Liver (tissue), 8 donors: ENCODE measurements at regions not wholly inside any gene's neighbourhood (a gene's known extent, or its start where the extent isn't known, plus 50 kb on each side); places are given as distances from the start of the nearest gene placed in this dataset.

Source experiments
- DNase-seq: peaks from one replicate; pipeline ENCODE4 v3.0.0-alpha.2; 2017; ENCODE audit warnings: low spot score
- H3K27ac ChIP-seq, 2 donors: one replicate each; pipeline ENCODE4 v1.7.0; 2013; ENCODE audit warnings: inconsistent platforms in 2 of 2, low read length in 2 of 2, control low read depth in 1 of 2, low read depth in 1 of 2, mild to moderate bottlenecking in 1 of 2
- H3K27me3 ChIP-seq, 4 donors: one replicate each; pipeline versions ENCODE4 v1.6.1 to v1.7.0; 2013; ENCODE audit warnings: low read length in 3 of 4, inconsistent platforms in 1 of 4, mild to moderate bottlenecking in 1 of 4, moderate library complexity in 1 of 4; ENCODE audit not compliant: control insufficient read depth in 4 of 4, insufficient read depth in 4 of 4
- H3K36me3 ChIP-seq, 4 donors: one replicate each; pipeline versions ENCODE4 v1.6.1 to v1.7.0; 2013; ENCODE audit warnings: low read length in 3 of 4, mild to moderate bottlenecking in 3 of 4, low read depth in 1 of 4, moderate library complexity in 1 of 4; ENCODE audit not compliant: control insufficient read depth in 4 of 4, insufficient read depth in 3 of 4
- H3K4me1 ChIP-seq, 4 donors: one replicate each; pipeline versions ENCODE4 v1.6.1 to v1.7.0; 2013; ENCODE audit warnings: low read length in 3 of 4, mild to moderate bottlenecking in 3 of 4, moderate library complexity in 1 of 4; ENCODE audit not compliant: control insufficient read depth in 4 of 4, insufficient read depth in 4 of 4
- H3K4me3 ChIP-seq, 3 donors: one replicate each; pipeline versions ENCODE4 v1.6.1 to v1.7.0; 2013; ENCODE audit warnings: low read length in 3 of 3, control low read depth in 1 of 3, low read depth in 1 of 3, mild to moderate bottlenecking in 1 of 3
- H3K9ac ChIP-seq, 2 donors: one replicate each; pipeline ENCODE4 v1.7.0; 2013; ENCODE audit warnings: low read length in 2 of 2, mild to moderate bottlenecking in 2 of 2, moderate library complexity in 2 of 2, control low read depth in 1 of 2, low read depth in 1 of 2
- H3K9me3 ChIP-seq, 4 donors: one replicate each; pipeline versions ENCODE4 v1.6.1 to v1.7.0; 2013; ENCODE audit warnings: low read length in 3 of 4; ENCODE audit not compliant: control insufficient read depth in 4 of 4
- ATF3 ChIP-seq: IDR thresholded peaks from 2 replicates; pipeline ENCODE4 v1.6.1; 2016; ENCODE audit warnings: antibody characterized with exemption
- CTCF ChIP-seq: fragments of 150-350 bp; IDR thresholded peaks from 2 replicates; pipeline ENCODE4 v1.5.1; 2017; ENCODE audit warnings: improper control_type of control experiment, low read depth, low read length; ENCODE audit not compliant: missing input control
- EGR1 ChIP-seq, 2 donors: IDR thresholded peaks; 2 replicates each; pipeline ENCODE4 v1.6.1; 2016 to 2018; ENCODE audit warnings: antibody characterized with exemption in 2 of 2, low read depth in 2 of 2
- FOXA1 ChIP-seq: IDR thresholded peaks from 2 replicates; pipeline ENCODE4 v1.6.1; 2016; ENCODE audit warnings: antibody characterized with exemption
- FOXA2 ChIP-seq: IDR thresholded peaks from 2 replicates; pipeline ENCODE4 v1.6.1; 2016; ENCODE audit warnings: antibody characterized with exemption
- GABPA ChIP-seq, 2 donors: IDR thresholded peaks in 1 of 2; conservative IDR thresholded peaks in 1 of 2; 2 replicates each; pipeline ENCODE4 v1.6.1; 2016; ENCODE audit warnings: antibody characterized with exemption in 2 of 2, mild to moderate bottlenecking in 1 of 2, moderate library complexity in 1 of 2
- HNF4A ChIP-seq, 2 donors: conservative IDR thresholded peaks; 2 replicates each; pipeline ENCODE4 v1.6.1; 2016; ENCODE audit warnings: antibody characterized with exemption in 2 of 2, mild to moderate bottlenecking in 2 of 2
- HNF4G ChIP-seq: IDR thresholded peaks from 2 replicates; pipeline ENCODE4 v1.6.1; 2016; ENCODE audit warnings: antibody characterized with exemption
- JUND ChIP-seq, 2 donors: IDR thresholded peaks; 2 replicates each; pipeline ENCODE4 v1.6.1; 2016; ENCODE audit warnings: antibody characterized with exemption in 2 of 2
- NR2F2 ChIP-seq: IDR thresholded peaks from 2 replicates; pipeline ENCODE4 v1.6.1; 2016; ENCODE audit warnings: antibody characterized with exemption
- RAD21 ChIP-seq, 2 donors: IDR thresholded peaks; 2 replicates each; pipeline ENCODE4 v1.6.1; 2016; ENCODE audit warnings: antibody characterized with exemption in 2 of 2, mild to moderate bottlenecking in 2 of 2
- REST ChIP-seq: IDR thresholded peaks from 2 replicates; pipeline ENCODE4 v1.6.1; 2016; ENCODE audit warnings: antibody characterized with exemption, mild to moderate bottlenecking
- RXRA ChIP-seq, 2 donors: IDR thresholded peaks; 2 replicates each; pipeline ENCODE4 v1.6.1; 2017 to 2018; ENCODE audit warnings: antibody characterized with exemption in 2 of 2, mild to moderate bottlenecking in 1 of 2
- SP1 ChIP-seq: IDR thresholded peaks from 2 replicates; pipeline ENCODE4 v1.6.1; 2018; ENCODE audit warnings: antibody characterized with exemption, mild to moderate bottlenecking
- TAF1 ChIP-seq: conservative IDR thresholded peaks from 2 replicates; pipeline ENCODE4 v1.6.1; 2016; ENCODE audit warnings: antibody characterized with exemption, mild to moderate bottlenecking
- YY1 ChIP-seq: IDR thresholded peaks from 2 replicates; pipeline ENCODE4 v1.6.1; 2016; ENCODE audit warnings: antibody characterized with exemption, mild to moderate bottlenecking
- ZBTB33 ChIP-seq: IDR thresholded peaks from 2 replicates; pipeline ENCODE4 v1.6.1; 2016; ENCODE audit warnings: antibody characterized with exemption
- WGBS: extraction: QIAGEN DNeasy Blood & Tissue Kit; methylation state at CpG from one replicate; pipeline ENCODE4 v1.1.7; 2013; 5-methylcytosine and 5-hydroxymethylcytosine counted together
- TF ChIP-seq, protein P1 (sequence below): IDR thresholded peaks from 2 replicates; pipeline ENCODE4 v1.6.1; 2016; ENCODE audit warnings: antibody characterized with exemption
- donor health status: healthy.
- donor health status: healthy.
- donor health status: healthy.
- donor health status: healthy.
- donor health status: healthy.

DNA sequence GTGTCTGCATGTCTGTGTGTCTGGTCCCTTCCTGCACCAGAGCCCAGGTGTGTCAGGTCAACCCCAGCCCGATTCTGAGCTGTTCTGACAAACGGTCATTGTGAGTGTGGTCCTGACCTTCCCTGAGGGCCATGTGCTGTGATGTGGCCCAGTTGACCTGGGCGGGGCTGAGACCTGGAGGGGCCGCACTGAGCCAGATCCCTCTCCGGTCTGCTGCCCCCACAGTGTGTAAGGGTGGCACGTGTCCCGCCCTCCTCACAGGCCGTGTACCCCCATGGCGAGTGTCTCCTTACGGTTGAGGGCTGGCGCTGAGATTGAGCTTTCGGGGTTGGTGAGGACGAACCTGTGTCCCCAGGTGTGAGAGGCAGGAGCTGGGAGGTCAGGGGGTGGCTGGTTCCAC, 136.5 kb downstream of the MRPL36 start:
- Histone ChIP-seq H3K9ac (no peak overlapping the region), H3K4me3 (no peak overlapping the region), H3K9me3 (no peaks in the 10 kb centered on the region), H3K36me3 (no peaks in the 10 kb centered on the region), H3K27ac (no peak overlapping the region), H3K27me3 (peaks cover 0 to 12% (median 6%) of the 10 kb centered on the region in 4 donors), H3K4me1 (peaks cover 0 to 4% (median under 1%) of the 10 kb centered on the region in 4 donors)
- WGBS = 75% methylated on average over 13 of the region's 13 CpGs
- TF ChIP-seq REST (no peak), NR2F2 (no peak), ZBTB33 (no peak), EGR1 (IDR thresholded peaks at IDR 0.05; ENCODE audit: low read depth in 2 of 2) (no peak), YY1 (no peak), JUND (IDR thresholded peaks at IDR 0.05) (no peak), FOXA2 (no peak), HNF4G (no peak), CTCF (no peak), ATF3 (no peak), SP1 (no peak), RAD21 (IDR thresholded peaks at IDR 0.05) (no peak), RXRA (IDR thresholded peaks at IDR 0.05) (no peak), HNF4A (conservative IDR thresholded peaks at IDR 0.05) (no peak), FOXA1 (no peak), GABPA (IDR thresholded peaks at IDR 0.05 in 1 of 2, conservative IDR thresholded peaks at IDR 0.05 in 1 of 2) (no peak), TAF1 (no peak)
- TF ChIP-seq, protein P1, sequence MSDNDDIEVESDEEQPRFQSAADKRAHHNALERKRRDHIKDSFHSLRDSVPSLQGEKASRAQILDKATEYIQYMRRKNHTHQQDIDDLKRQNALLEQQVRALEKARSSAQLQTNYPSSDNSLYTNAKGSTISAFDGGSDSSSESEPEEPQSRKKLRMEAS = no peak
- peak; percentile 27 for DNase-seq
